ENCODE measurements at regions not wholly inside any gene's neighbourhood (a gene's known extent, or its start where the extent isn't known, plus 50 kb on each side); places are given as distances from the start of the nearest gene placed in this dataset.

- no peaks in the 10 kb centered on the region for H4K20me1 ChIP-seq (ENCODE audit: insufficient read depth)
- no peak for DNase-seq
- H3K27me3 ChIP-seq (replicated peaks; ENCODE audit: insufficient read depth) = no peaks in the 10 kb centered on the region
- no peak overlapping the region for H3K9ac ChIP-seq
- no peaks in the 10 kb centered on the region; the same call in 1 of the 2 replicates for H3K9me2 ChIP-seq (ENCODE audit: insufficient read depth)
- H3F3A ChIP-seq (ENCODE audit: insufficient read depth) = no peaks in the 10 kb centered on the region
- H3K4me2 ChIP-seq (ENCODE audit: unreplicated experiment) = no peak overlapping the region
- H3K9me3 ChIP-seq (ENCODE audit: low read depth) = no peaks in the 10 kb centered on the region
- H2AFZ ChIP-seq = no peak overlapping the region
- no peak overlapping the region for H3K27ac ChIP-seq
- H3K79me2 ChIP-seq (ENCODE audit: insufficient read depth) = no peaks in the 10 kb centered on the region
- in situ Hi-C loops (cut with MboI) = no loop called here
- no peaks in the 10 kb centered on the region for H3K36me3 ChIP-seq (ENCODE audit: low read depth)
- no peaks in the 10 kb centered on the region for H3K4me1 ChIP-seq (ENCODE audit: insufficient read depth)
- H3K4me3 ChIP-seq = no peak overlapping the region
- TF ChIP-seq EZH2 (IDR thresholded peaks at IDR 0.05; ENCODE audit: insufficient read depth, poor library complexity, severe bottlenecking) (no peak), EZH2phosphoT487 (IDR thresholded peaks at IDR 0.05; ENCODE audit: insufficient read depth, low read depth) (no peak)
Observed at GRCh38 chr5:120326651-120327050, 137.4 kb upstream of the PRR16 start.

- Histone ChIP-seq H3K36me3 (ENCODE audit: low read depth) (no peaks in the 10 kb centered on the region), H3K9me2 (ENCODE audit: insufficient read depth) (no peaks in the 10 kb centered on the region; the same call in 1 of the 2 replicates), H3K9me3 (ENCODE audit: low read depth) (no peaks in the 10 kb centered on the region), H3K27ac (no peak overlapping the region), H3F3A (ENCODE audit: insufficient read depth) (no peaks in the 10 kb centered on the region), H3K4me1 (ENCODE audit: insufficient read depth) (no peaks in the 10 kb centered on the region), H3K79me2 (ENCODE audit: insufficient read depth) (no peaks in the 10 kb centered on the region), H2AFZ (no peak overlapping the region), H3K9ac (no peak overlapping the region), H4K20me1 (ENCODE audit: insufficient read depth) (no peaks in the 10 kb centered on the region), H3K27me3 (replicated peaks; ENCODE audit: insufficient read depth) (no peaks in the 10 kb centered on the region), H3K4me2 (ENCODE audit: unreplicated experiment) (no peak overlapping the region), H3K4me3 (no peak overlapping the region)
- TF ChIP-seq EZH2 (IDR thresholded peaks at IDR 0.05; ENCODE audit: insufficient read depth, poor library complexity, severe bottlenecking) (no peak), EZH2phosphoT487 (IDR thresholded peaks at IDR 0.05; ENCODE audit: insufficient read depth, low read depth) (no peak)
- in situ Hi-C loops (cut with MboI) = no loop called here
- 27 to 40% methylated on average over 2 of the region's 2 CpGs for WGBS, 2 experiments (ENCODE audit: low coverage in 1 of 2, low lambda C conversion rate in 2 of 2, missing lambda C conversion rate in 2 of 2)
- peak; percentile 47 for DNase-seq
Observed at GRCh38 chr5:120327180-120327579, 136.9 kb upstream of the PRR16 start.

DNA sequence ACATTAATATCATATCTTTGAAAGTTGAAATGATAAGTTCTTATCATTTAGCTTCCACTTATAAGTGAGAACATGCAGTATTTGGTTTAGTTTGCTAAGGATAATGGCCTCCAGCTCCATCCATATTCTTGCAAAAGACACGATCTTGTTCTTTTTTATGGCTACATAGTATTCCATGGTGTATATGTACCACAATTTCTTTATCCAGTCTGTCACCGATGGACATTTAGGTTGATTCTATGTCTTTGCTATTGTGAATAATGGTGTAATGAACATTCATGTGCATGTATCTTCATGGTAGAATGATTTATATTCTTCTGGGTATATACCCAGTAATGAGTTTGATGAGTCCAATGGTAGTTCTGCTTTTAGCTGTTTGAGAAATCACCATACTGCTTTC is 135.0 kb upstream of the PRR16 start:
- Histone ChIP-seq H3F3A (ENCODE audit: insufficient read depth) (no peaks in the 10 kb centered on the region), H3K9me2 (ENCODE audit: insufficient read depth) (no peaks in the 10 kb centered on the region; the same call in 1 of the 2 replicates), H3K27ac (no peak overlapping the region), H3K4me1 (ENCODE audit: insufficient read depth) (no peaks in the 10 kb centered on the region), H3K4me2 (ENCODE audit: unreplicated experiment) (no peak overlapping the region), H3K9ac (no peak overlapping the region), H3K4me3 (no peak overlapping the region), H3K9me3 (ENCODE audit: low read depth) (no peaks in the 10 kb centered on the region), H3K27me3 (replicated peaks; ENCODE audit: insufficient read depth) (no peaks in the 10 kb centered on the region), H3K36me3 (ENCODE audit: low read depth) (no peaks in the 10 kb centered on the region), H4K20me1 (ENCODE audit: insufficient read depth) (no peaks in the 10 kb centered on the region), H2AFZ (no peak overlapping the region), H3K79me2 (ENCODE audit: insufficient read depth) (no peaks in the 10 kb centered on the region)
- WGBS, 2 experiments (ENCODE audit: low coverage in 1 of 2, low lambda C conversion rate in 2 of 2, missing lambda C conversion rate in 2 of 2) = 95 to 98% methylated on average over 2 of the region's 2 CpGs
- TF ChIP-seq EZH2 (IDR thresholded peaks at IDR 0.05; ENCODE audit: insufficient read depth, poor library complexity, severe bottlenecking) = no peak
- TF ChIP-seq EZH2phosphoT487 (IDR thresholded peaks at IDR 0.05; ENCODE audit: insufficient read depth, low read depth) = no peak
- in situ Hi-C loops (cut with MboI) = no loop called here
- no peak for DNase-seq

DNA sequence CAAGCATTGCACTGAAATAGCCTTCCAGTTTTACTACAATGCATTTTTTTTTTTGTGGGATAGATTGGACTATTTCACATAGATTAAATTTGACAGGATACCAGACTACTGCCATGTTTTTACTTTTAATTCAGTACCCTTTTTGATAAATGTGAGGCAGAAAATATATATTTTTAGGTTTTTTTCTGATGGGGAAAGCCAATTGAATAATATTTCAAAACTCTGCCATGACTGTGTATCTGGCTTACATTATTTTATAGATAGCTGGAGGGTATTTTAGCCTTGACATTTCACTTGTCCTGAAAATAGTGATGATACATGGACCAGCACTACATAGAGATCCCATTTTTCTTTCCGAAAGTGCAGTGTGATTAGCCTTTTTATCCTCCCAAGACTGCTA is 133.5 kb upstream of the PRR16 start:
- in situ Hi-C loops (cut with MboI) = no loop called here
- H3K79me2 ChIP-seq (ENCODE audit: insufficient read depth) = no peaks in the 10 kb centered on the region
- no peaks in the 10 kb centered on the region for H3K9me3 ChIP-seq (ENCODE audit: low read depth)
- H3K27me3 ChIP-seq (replicated peaks; ENCODE audit: insufficient read depth) = no peaks in the 10 kb centered on the region
- H3K27ac ChIP-seq = no peak overlapping the region
- H3K9ac ChIP-seq = no peak overlapping the region
- 97 to 100% methylated on average over 1 of the region's 1 CpG for WGBS, 2 experiments (ENCODE audit: low coverage in 1 of 2, low lambda C conversion rate in 2 of 2, missing lambda C conversion rate in 2 of 2)
- no peaks in the 10 kb centered on the region for H3F3A ChIP-seq (ENCODE audit: insufficient read depth)
- H3K4me2 ChIP-seq (ENCODE audit: unreplicated experiment) = no peak overlapping the region
- no peak for TF ChIP-seq EZH2phosphoT487 (IDR thresholded peaks at IDR 0.05; ENCODE audit: insufficient read depth, low read depth)
- no peak for TF ChIP-seq EZH2 (IDR thresholded peaks at IDR 0.05; ENCODE audit: insufficient read depth, poor library complexity, severe bottlenecking)
- no peaks in the 10 kb centered on the region for H3K4me1 ChIP-seq (ENCODE audit: insufficient read depth)
- H3K36me3 ChIP-seq (ENCODE audit: low read depth) = no peaks in the 10 kb centered on the region
- no peak overlapping the region for H2AFZ ChIP-seq
- H4K20me1 ChIP-seq (ENCODE audit: insufficient read depth) = no peaks in the 10 kb centered on the region
- DNase-seq = no peak
- H3K9me2 ChIP-seq (ENCODE audit: insufficient read depth) = no peaks in the 10 kb centered on the region; the same call in 1 of the 2 replicates
- H3K4me3 ChIP-seq = no peak overlapping the region

- no peak for DNase-seq
- Histone ChIP-seq H4K20me1 (ENCODE audit: insufficient read depth) (no peaks in the 10 kb centered on the region), H3K9ac (no peak overlapping the region), H3K4me1 (ENCODE audit: insufficient read depth) (no peaks in the 10 kb centered on the region), H3K9me3 (ENCODE audit: low read depth) (no peaks in the 10 kb centered on the region), H3K36me3 (ENCODE audit: low read depth) (no peaks in the 10 kb centered on the region), H3K9me2 (ENCODE audit: insufficient read depth) (no peaks in the 10 kb centered on the region), H3K27me3 (replicated peaks; ENCODE audit: insufficient read depth) (no peaks in the 10 kb centered on the region), H3K27ac (no peak overlapping the region), H2AFZ (no peak overlapping the region), H3K4me3 (no peak overlapping the region), H3F3A (ENCODE audit: insufficient read depth) (no peaks in the 10 kb centered on the region), H3K79me2 (ENCODE audit: insufficient read depth) (no peaks in the 10 kb centered on the region), H3K4me2 (ENCODE audit: unreplicated experiment) (no peak overlapping the region)
- 80 to 83% methylated on average over 4 of the region's 4 CpGs for WGBS, 2 experiments (ENCODE audit: low coverage in 1 of 2, low lambda C conversion rate in 2 of 2, missing lambda C conversion rate in 2 of 2)
- TF ChIP-seq EZH2phosphoT487 (IDR thresholded peaks at IDR 0.05; ENCODE audit: insufficient read depth, low read depth) (no peak), EZH2 (IDR thresholded peaks at IDR 0.05; ENCODE audit: insufficient read depth, poor library complexity, severe bottlenecking) (no peak)
- in situ Hi-C loops (cut with MboI) = no loop called here
Observed at GRCh38 chr5:120344181-120344580, 119.9 kb upstream of the PRR16 start.

Data from GM23248 (cell line).